Stimulated activated CD4-positive, alpha-beta T cell treated with anti-CD3 and anti-CD28 coated beads, Interleukin-15, amount 100 ng/mL, for 24 hours (primary cell): ENCODE measurements at regions not wholly inside any gene's neighbourhood (a gene's known extent, or its start where the extent isn't known, plus 50 kb on each side); places are given as distances from the start of the nearest gene placed in this dataset.
"Not testable (repeated sequence)": the region's sequence is repeated elsewhere in the genome, so short reads cannot be mapped to it uniquely, and the experiment has no call there.

Experiments
- DNase-seq: peaks from one replicate; pipeline ENCODE4 v3.0.0-alpha.2; 2020

GRCh38 chr3:66863205-66864111 lies 134.6 kb upstream of the KBTBD8 start:
- DNase-seq, result no peak

GRCh38 chr3:66884659-66885058 lies 113.4 kb upstream of the KBTBD8 start:
- no peak for DNase-seq

GRCh38 chr3:66885326-66886000 lies 112.6 kb upstream of the KBTBD8 start:
- DNase-seq, result no peak

- DNase-seq, result no peak
Observed at GRCh38 chr3:66889750-66890494, 108.2 kb upstream of the KBTBD8 start.

GRCh38 chr3:66898155-66898554 lies 100.0 kb upstream of the KBTBD8 start:
- no peak for DNase-seq

- no peak for DNase-seq
Observed at GRCh38 chr3:66904336-66904735, 93.8 kb upstream of the KBTBD8 start.

- DNase-seq, result no peak
Observed at GRCh38 chr3:66904831-66905493, 93.1 kb upstream of the KBTBD8 start.

- DNase-seq, result no peak
Observed at GRCh38 chr3:66907136-66907535, 91.0 kb upstream of the KBTBD8 start.

GRCh38 chr3:66910266-66911055 lies 87.6 kb upstream of the KBTBD8 start:
- no peak for DNase-seq

GRCh38 chr3:66912306-66912705 lies 85.8 kb upstream of the KBTBD8 start:
- DNase-seq, result no peak

- DNase-seq, result no peak
Observed at GRCh38 chr3:66922058-66922457, 76.0 kb upstream of the KBTBD8 start.

GRCh38 chr3:66923969-66924368 lies 74.1 kb upstream of the KBTBD8 start:
- no peak for DNase-seq

GRCh38 chr3:66928252-66928651 lies 69.9 kb upstream of the KBTBD8 start:
- no peak for DNase-seq

- DNase-seq, result no peak
Observed at GRCh38 chr3:66931291-66931690, 66.8 kb upstream of the KBTBD8 start.

- no peak for DNase-seq
Observed at GRCh38 chr3:66931699-66932098, 66.4 kb upstream of the KBTBD8 start.

GRCh38 chr3:66933233-66933632 lies 64.9 kb upstream of the KBTBD8 start:
- DNase-seq, result no peak

GRCh38 chr3:66934041-66934440 lies 64.1 kb upstream of the KBTBD8 start:
- DNase-seq, result no peak

GRCh38 chr3:66934725-66935124 lies 63.4 kb upstream of the KBTBD8 start:
- no peak for DNase-seq

GRCh38 chr3:66937041-66937440 lies 61.1 kb upstream of the KBTBD8 start:
- not testable (repeated sequence) for DNase-seq

GRCh38 chr3:66938338-66938963 lies 59.7 kb upstream of the KBTBD8 start:
- peak; percentile 16 for DNase-seq

GRCh38 chr3:66948041-66948440 lies 50.1 kb upstream of the KBTBD8 start:
- DNase-seq, result no peak
